Ovary (tissue), 3 donors: ENCODE measurements at regions not wholly inside any gene's neighbourhood (a gene's known extent, or its start where the extent isn't known, plus 50 kb on each side); places are given as distances from the start of the nearest gene placed in this dataset.

Experiments
- POLR2A ChIP-seq: fragments of 450-650 bp; IDR thresholded peaks from one replicate; pipeline ENCODE4 v1.6.1; 2017; ENCODE audit warnings: antibody characterized with exemption, mild to moderate bottlenecking, moderate library complexity
- TF ChIP-seq, protein P1 (sequence below), 3 donors: fragments of 450-650 bp in 2 of 3; fragments of 200-600 bp in 1 of 3; IDR thresholded peaks; one replicate each; pipeline versions ENCODE4 v1.5.1 to v1.8.0; 2016 to 2022; ENCODE audit warnings: antibody characterized with exemption in 3 of 3, mild to moderate bottlenecking in 1 of 3
- donor health status: DM: no; HTN: no; CAD: no.

DNA sequence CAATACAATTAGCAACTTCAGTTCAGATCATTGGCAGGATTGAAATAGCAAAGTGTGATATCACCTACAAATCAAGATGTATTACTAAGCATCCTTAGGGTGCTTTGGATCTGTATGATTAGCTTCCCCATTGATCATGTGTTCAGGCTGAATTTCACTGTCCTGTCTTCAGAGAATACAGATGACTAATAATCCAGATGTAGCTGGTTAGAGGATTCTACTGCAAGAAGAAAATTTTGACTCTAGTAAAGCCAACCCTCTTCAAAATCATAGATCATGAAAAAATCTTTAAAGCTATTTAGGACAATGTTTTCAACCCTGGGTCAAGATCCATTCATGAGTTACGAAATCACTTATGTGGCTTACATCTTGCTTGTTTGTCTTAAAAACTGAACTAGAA is 184.4 kb downstream of the PTGER3 start:
- TF ChIP-seq, protein P1, sequence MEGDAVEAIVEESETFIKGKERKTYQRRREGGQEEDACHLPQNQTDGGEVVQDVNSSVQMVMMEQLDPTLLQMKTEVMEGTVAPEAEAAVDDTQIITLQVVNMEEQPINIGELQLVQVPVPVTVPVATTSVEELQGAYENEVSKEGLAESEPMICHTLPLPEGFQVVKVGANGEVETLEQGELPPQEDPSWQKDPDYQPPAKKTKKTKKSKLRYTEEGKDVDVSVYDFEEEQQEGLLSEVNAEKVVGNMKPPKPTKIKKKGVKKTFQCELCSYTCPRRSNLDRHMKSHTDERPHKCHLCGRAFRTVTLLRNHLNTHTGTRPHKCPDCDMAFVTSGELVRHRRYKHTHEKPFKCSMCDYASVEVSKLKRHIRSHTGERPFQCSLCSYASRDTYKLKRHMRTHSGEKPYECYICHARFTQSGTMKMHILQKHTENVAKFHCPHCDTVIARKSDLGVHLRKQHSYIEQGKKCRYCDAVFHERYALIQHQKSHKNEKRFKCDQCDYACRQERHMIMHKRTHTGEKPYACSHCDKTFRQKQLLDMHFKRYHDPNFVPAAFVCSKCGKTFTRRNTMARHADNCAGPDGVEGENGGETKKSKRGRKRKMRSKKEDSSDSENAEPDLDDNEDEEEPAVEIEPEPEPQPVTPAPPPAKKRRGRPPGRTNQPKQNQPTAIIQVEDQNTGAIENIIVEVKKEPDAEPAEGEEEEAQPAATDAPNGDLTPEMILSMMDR (IDR thresholded peaks at IDR 0.05) = no peak
- TF ChIP-seq POLR2A = no peak
